HG03460 (cell line): ENCODE measurements at regions not wholly inside any gene's neighbourhood (a gene's known extent, or its start where the extent isn't known, plus 50 kb on each side); places are given as distances from the start of the nearest gene placed in this dataset.

Source experiments
- ATAC-seq: cut with Tn5 transposase; IDR thresholded peaks from one replicate; pipeline ENCODE4 v1.9.1; 2021; ENCODE audit not compliant: unreplicated experiment

GRCh38 chr14:38777401-38777800, 325.6 kb downstream of the SEC23A start:
- ATAC-seq, result no peak

GRCh38 chr14:38775986-38776385, 327.0 kb downstream of the SEC23A start:
- no peak for ATAC-seq

- no peak for ATAC-seq
Measured at GRCh38 chr14:38774162-38774561, 328.9 kb downstream of the SEC23A start.

GRCh38 chr14:38770251-38770650, 332.8 kb downstream of the SEC23A start:
- ATAC-seq, result no peak

GRCh38 chr14:38762845-38763244, 340.2 kb downstream of the SEC23A start:
- ATAC-seq, result no peak

- no peak for ATAC-seq
Measured at GRCh38 chr14:38762426-38762825, 340.6 kb downstream of the SEC23A start.

GRCh38 chr14:38761033-38761432, 342.0 kb downstream of the SEC23A start:
- ATAC-seq, result no peak

- ATAC-seq, result no peak
Measured at GRCh38 chr14:38758661-38759060, 344.4 kb downstream of the SEC23A start.

GRCh38 chr14:38755036-38755435, 348.0 kb downstream of the SEC23A start:
- no peak for ATAC-seq

GRCh38 chr14:38752750-38753149, 350.3 kb downstream of the SEC23A start:
- ATAC-seq, result no peak

GRCh38 chr14:38752341-38752740, 350.7 kb downstream of the SEC23A start:
- ATAC-seq, result no peak

- no peak for ATAC-seq
Measured at GRCh38 chr14:38751459-38751858, 351.6 kb downstream of the SEC23A start.

GRCh38 chr14:38749936-38750335, 353.1 kb downstream of the SEC23A start:
- no peak for ATAC-seq

- no peak for ATAC-seq
Measured at GRCh38 chr14:38745861-38746260, 357.2 kb downstream of the SEC23A start.

GRCh38 chr14:38743966-38744584, 359.0 kb downstream of the SEC23A start:
- no peak for ATAC-seq

GRCh38 chr14:38737686-38738407, 365.2 kb downstream of the SEC23A start:
- no peak for ATAC-seq

- no peak for ATAC-seq
Measured at GRCh38 chr14:38735005-38735404, 368.0 kb downstream of the SEC23A start.

GRCh38 chr14:38731962-38732361, 371.1 kb downstream of the SEC23A start:
- ATAC-seq, result no peak

- no peak for ATAC-seq
Measured at GRCh38 chr14:38730420-38730819, 372.6 kb downstream of the SEC23A start.

- ATAC-seq, result no peak
Measured at GRCh38 chr14:38727731-38728130, 375.3 kb downstream of the SEC23A start.

GRCh38 chr14:38724621-38725020, 378.4 kb downstream of the SEC23A start:
- no peak for ATAC-seq

- ATAC-seq, result no peak
Measured at GRCh38 chr14:38723959-38724358, 379.1 kb downstream of the SEC23A start.

GRCh38 chr14:38723277-38723676, 379.8 kb downstream of the SEC23A start:
- no peak for ATAC-seq
